GM12878 (cell line): ENCODE measurements at regions not wholly inside any gene's neighbourhood (a gene's known extent, or its start where the extent isn't known, plus 50 kb on each side); places are given as distances from the start of the nearest gene placed in this dataset.
A peak's percentile ranks its signal among the peaks of the same experiment; 100 is the strongest.
"Not testable (repeated sequence)": the region's sequence is repeated elsewhere in the genome, so short reads cannot be mapped to it uniquely, and the experiment has no call there.

Experiments
- ATAC-seq: fragments of 200-7000 bp; cut with Tn5 transposase; 3 replicates; pipeline ENCODE4 v1.9.1; 2020; ENCODE audit warnings: mild to moderate bottlenecking, moderate library complexity
- BruUV-seq: library from RNA; stranded (reverse); fragments of 400-500 nt; replicated peaks from 2 replicates; lab custom pipeline; 2021; lab: Mats Ljungman, UMichigan
- CTCF ChIA-PET: fragments of 300-600 bp; sonication (Branson Sonifier 250); formaldehyde crosslinking; extraction: SDS; loops from one replicate; lab custom pipeline; 2021; ENCODE audit warnings: inconsistent platforms; lab: Yijun Ruan, JAX
- POLR2A ChIA-PET: fragments of 350-600 bp; formaldehyde crosslinking; extraction: SDS; loops from one replicate; lab custom pipeline; 2021; ENCODE audit warnings: inconsistent platforms; lab: Charles Lee
- RAD21 ChIA-PET: fragments of 300-600 bp; sonication (Branson Sonifier 250); formaldehyde crosslinking; loops from one replicate; lab custom pipeline; 2023; ENCODE audit warnings: antibody characterized with exemption; ENCODE audit not compliant: unreplicated experiment; lab: Charles Lee
- SMC1A ChIA-PET: fragments of 300-600 bp; sonication (Branson Sonifier 250); formaldehyde crosslinking; loops from one replicate; lab custom pipeline; 2023; ENCODE audit not compliant: unreplicated experiment, uncharacterized antibody; lab: Charles Lee
- DNase-seq: peaks from one replicate; pipeline ENCODE4 v3.0.0-alpha.2; 2011; ENCODE audit warnings: low read depth, low spot score
- FAIRE-seq: peaks from 3 replicates; lab custom pipeline; 2011; peaks lifted over from hg19 to GRCh38; lab: Jason Lieb, UNC
- H2AFZ ChIP-seq: 2 replicates; pipeline ENCODE4 v1.6.0; 2011; ENCODE audit warnings: low read depth, low read length, control low read depth; ENCODE audit not compliant: control insufficient read depth
- H3K27ac ChIP-seq: 2 replicates; pipeline ENCODE4 v1.5.1; 2011; ENCODE audit warnings: control low read depth; ENCODE audit not compliant: control insufficient read depth, insufficient read depth
- H3K27me3 ChIP-seq, 2 experiments: replicated peaks in 1 of 2; 2 replicates each; pipeline versions ENCODE4 v1.6.0 to v1.6.1; 2011; ENCODE audit warnings: low read length in 1 of 2; ENCODE audit not compliant: control insufficient read depth in 2 of 2, insufficient read depth in 2 of 2
- H3K36me3 ChIP-seq, 2 experiments: 2 replicates each; pipeline ENCODE4 v1.5.1; 2011; ENCODE audit warnings: low read length in 1 of 2; ENCODE audit not compliant: control insufficient read depth in 2 of 2, insufficient read depth in 2 of 2
- H3K4me1 ChIP-seq: 2 replicates; pipeline ENCODE4 v1.6.1; 2011; ENCODE audit warnings: mild to moderate bottlenecking, low read length, moderate library complexity, mixed read lengths; ENCODE audit not compliant: control insufficient read depth, insufficient read depth
- H3K4me2 ChIP-seq: 2 replicates; pipeline ENCODE4 v1.6.0; 2011; ENCODE audit warnings: control low read depth; ENCODE audit not compliant: control insufficient read depth, insufficient read depth
- H3K4me3 ChIP-seq: fragments of 200-600 bp; sonication (generic); 2 replicates; pipeline ENCODE4 v1.5.1; 2016
- H3K79me2 ChIP-seq: 2 replicates; pipeline ENCODE4 v1.6.0; 2011; ENCODE audit warnings: low read length; ENCODE audit not compliant: control insufficient read depth, insufficient read depth
- H3K9ac ChIP-seq: 2 replicates; pipeline ENCODE4 v1.8.0; 2011; ENCODE audit warnings: low read length, control low read depth, mixed read lengths; ENCODE audit not compliant: control insufficient read depth, insufficient read depth
- H3K9me3 ChIP-seq: replicated peaks from 3 replicates; pipeline ENCODE4 v1.5.1; 2011; ENCODE audit warnings: mild to moderate bottlenecking, low read length; ENCODE audit not compliant: control insufficient read depth, insufficient read depth
- H4K20me1 ChIP-seq: 2 replicates; pipeline ENCODE4 v1.6.0; 2011; ENCODE audit not compliant: control insufficient read depth, insufficient read depth
- CHD2 ChIP-seq: IDR thresholded peaks from 2 replicates; pipeline ENCODE4 v1.6.1; 2011; ENCODE audit warnings: low read depth, low read length, improper control_type of control experiment, borderline replicate concordance
- ETV6 ChIP-seq, 2 experiments: fragments of 450-650 bp in 1 of 2; IDR thresholded peaks in 1 of 2; conservative IDR thresholded peaks in 1 of 2; 2 replicates each; pipeline ENCODE4 v1.6.1; 2014; ENCODE audit warnings: antibody characterized with exemption in 1 of 2, borderline replicate concordance in 1 of 2, low read depth in 1 of 2, mild to moderate bottlenecking in 1 of 2, moderate library complexity in 1 of 2
- GATAD2B ChIP-seq: fragments of 450-650 bp; conservative IDR thresholded peaks from 2 replicates; pipeline ENCODE4 v1.6.1; 2017; ENCODE audit warnings: low read depth, mild to moderate bottlenecking, moderate library complexity
- MTA2 ChIP-seq: fragments of 450-650 bp; IDR thresholded peaks from 2 replicates; pipeline ENCODE4 v1.6.1; 2016; ENCODE audit warnings: low read depth, mild to moderate bottlenecking, moderate library complexity
- WGBS: methylation state at CpG from one replicate; pipeline ENCODE4 v1.1.6; 2016; ENCODE audit warnings: low lambda C conversion rate; ENCODE audit not compliant: insufficient replicate concordance, insufficient coverage; ENCODE audit errors: missing lambda C conversion rate; 5-methylcytosine and 5-hydroxymethylcytosine counted together
- in situ Hi-C: fragments of 300-500 bp; cut with MboI; formaldehyde crosslinking; loops from 9 replicates; pipeline ENCODE4 v1.14.3; 2018; ENCODE audit warnings: mixed read lengths
- intact Hi-C: fragments of 100-400 bp; cut with micrococcal nuclease; formaldehyde crosslinking; loops from one replicate; pipeline ENCODE4 v1.14.2; 2022; ENCODE audit not compliant: unreplicated experiment

DNA sequence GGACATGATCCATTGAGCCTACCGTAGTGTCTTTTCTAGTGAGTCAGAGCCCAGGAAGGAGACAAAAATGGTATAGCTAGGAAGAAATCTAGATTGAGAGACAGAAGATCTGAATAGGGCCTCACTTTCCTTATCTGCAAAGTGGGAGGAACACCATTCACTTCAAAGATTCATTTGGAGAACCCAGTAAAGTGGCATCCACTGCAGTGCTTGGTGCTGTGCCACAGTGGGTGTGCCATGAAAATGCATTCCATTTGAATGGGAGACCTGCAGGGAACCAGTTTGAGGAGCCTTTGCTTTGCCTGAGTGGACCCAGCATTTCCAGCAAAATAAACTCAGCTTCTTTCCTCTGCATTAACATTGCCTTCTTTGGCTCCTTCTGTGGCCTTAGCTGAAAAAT, 470.5 kb upstream of the CADM1 start:
- FAIRE-seq (no peak), DNase-seq (no peak), ATAC-seq (peak; percentile 12)
- CTCF ChIA-PET = interaction anchor here (0.9 to 3.1 kb wide), 12 partner anchors 10 to 105 kb away, joined by 3 to 10 read pairs (median 4); no protein-coding TSS in a partner anchor
- SMC1A ChIA-PET = interaction anchor here (0.8 to 3.3 kb wide), 12 partner anchors 10 to 103 kb away, joined by 3 to 19 read pairs (median 6); no protein-coding TSS in a partner anchor
- no peaks in the 10 kb centered on the region for H3K79me2 ChIP-seq
- POLR2A ChIA-PET = interaction anchor here (1.4 to 2.2 kb wide), 4 partner anchors 45 to 81 kb away, joined by 4 to 10 read pairs (median 5); no protein-coding TSS in a partner anchor
- no peak overlapping the region for H3K27ac ChIP-seq
- H3K4me2 ChIP-seq = no peak overlapping the region
- in situ Hi-C loops = no loop called here
- H2AFZ ChIP-seq = no peak overlapping the region
- WGBS = 94% methylated on average over 1 of the region's 1 CpG
- TF ChIP-seq MTA2 = no peak
- TF ChIP-seq CHD2 = no peak
- no peak for TF ChIP-seq ETV6 (conservative IDR thresholded peaks at IDR 0.05 in 1 of 2, IDR thresholded peaks at IDR 0.05 in 1 of 2; ENCODE audit: borderline replicate concordance in 1 of 2, low read depth in 1 of 2)
- TF ChIP-seq GATAD2B = no peak
- no peak overlapping the region for H3K9ac ChIP-seq
- 0 out of 2 replicates have a peak overlapping the region, but pooled peaks have one; percentile 65 for H3K4me3 ChIP-seq
- no peaks in the 10 kb centered on the region; the same call in 2 of the 3 replicates for H3K9me3 ChIP-seq
- H4K20me1 ChIP-seq = no peaks in the 10 kb centered on the region
- TSS peak; percentile 53 for BruUV-seq
- no peaks in the 10 kb centered on the region for H3K36me3 ChIP-seq
- intact Hi-C loops = loop anchor here (2.0 kb wide), 1 partner anchor 46 kb away; no protein-coding TSS in a partner anchor
- H3K27me3 ChIP-seq = no peaks in the 10 kb centered on the region
- H3K4me1 ChIP-seq = peaks cover 4% of the 10 kb centered on the region; the same call in 1 of the 2 replicates
- RAD21 ChIA-PET = interaction anchor here (1.1 to 2.2 kb wide), 11 partner anchors 10 to 106 kb away, joined by 3 to 12 read pairs (median 4); no protein-coding TSS in a partner anchor

- in situ Hi-C loops, BruUV-seq, H4K20me1 ChIP-seq, H3K4me3 ChIP-seq, RAD21 ChIA-PET, ATAC-seq, H3K4me2 ChIP-seq, intact Hi-C loops, H3K4me1 ChIP-seq, H3K36me3 ChIP-seq, CTCF ChIA-PET, H3K9me3 ChIP-seq, DNase-seq, H2AFZ ChIP-seq, H3K9ac ChIP-seq, H3K27me3 ChIP-seq, FAIRE-seq, H3K79me2 ChIP-seq, H3K27ac ChIP-seq, POLR2A ChIA-PET: not testable (repeated sequence)
- WGBS = 70% methylated on average over 9 of the region's 9 CpGs
- SMC1A ChIA-PET = interaction anchor here (2.0 kb wide), 1 partner anchor 16 kb away, joined by 7 read pairs; no protein-coding TSS in a partner anchor
Observed at GRCh38 chr11:115967203-115967602, 463.0 kb upstream of the CADM1 start.
